DMS 273 treated with DMSO at 0.1 percent for 48 hours (cell line): ENCODE measurements at regions not wholly inside any gene's neighbourhood (a gene's known extent, or its start where the extent isn't known, plus 50 kb on each side); places are given as distances from the start of the nearest gene placed in this dataset.

Experiments
- DNase-seq: peaks from one replicate; lab custom pipeline; 2025; lab: John Stamatoyannopoulos, UW

GRCh38 chr16:80489173-80489572 lies 51.6 kb upstream of the DYNLRB2 start:
- no peak for DNase-seq

DNA sequence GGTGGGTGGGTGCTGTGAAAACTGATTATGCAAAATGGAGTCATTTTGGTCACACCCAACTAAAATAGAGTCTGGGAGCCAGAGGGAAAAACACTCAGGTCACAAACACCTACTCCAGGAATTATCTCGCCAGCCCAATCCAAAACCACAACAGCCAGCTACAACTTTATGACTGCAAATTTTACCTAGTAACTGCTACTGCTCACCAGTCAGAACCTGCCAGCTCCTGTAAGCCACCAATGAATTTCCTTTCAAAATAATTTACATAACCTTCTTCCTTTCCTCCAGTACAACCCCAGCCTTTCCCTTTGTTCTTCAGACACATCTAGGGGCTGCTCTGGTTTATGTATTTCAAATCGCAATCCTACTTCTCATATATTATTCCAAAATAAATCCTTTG lies 52.6 kb upstream of the DYNLRB2 start:
- DNase-seq, result no peak

DNA sequence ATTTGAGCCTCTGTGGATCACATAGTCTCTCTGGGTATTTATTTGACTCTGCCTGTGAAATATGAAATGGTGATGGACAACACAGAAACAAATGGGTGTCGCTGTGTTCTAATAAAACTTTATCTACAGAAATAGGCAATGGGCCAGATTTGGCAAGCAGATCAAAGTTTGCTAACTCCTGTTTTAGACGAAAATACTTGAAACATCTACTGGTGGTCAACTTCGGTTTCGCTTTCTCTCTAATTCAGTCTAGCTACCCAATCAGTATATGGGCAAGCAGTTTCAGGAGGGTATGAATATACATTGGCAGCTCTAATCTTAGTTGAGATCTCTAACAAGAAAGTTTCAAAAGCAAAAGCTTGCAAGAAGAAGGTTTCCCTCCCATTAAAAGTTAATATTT lies 60.1 kb upstream of the DYNLRB2 start:
- no peak for DNase-seq

DNA sequence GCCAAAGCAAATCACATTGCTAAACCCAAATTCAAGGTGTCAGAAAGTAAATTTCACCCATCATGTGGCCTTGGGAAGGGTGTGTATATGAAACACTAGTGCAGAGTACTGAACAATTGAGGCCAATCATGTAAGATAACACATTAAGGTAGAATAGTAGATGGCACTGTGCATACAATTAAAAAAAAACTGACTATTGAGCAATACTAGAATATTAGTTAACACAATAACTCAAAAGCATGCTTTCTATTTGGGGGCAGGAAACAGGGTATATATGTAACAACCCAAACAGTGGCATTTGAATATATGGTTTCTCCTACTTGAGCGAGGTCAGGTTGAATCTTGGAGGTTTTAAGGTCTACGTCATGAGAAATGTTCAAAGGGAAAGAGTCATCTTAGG lies 63.0 kb upstream of the DYNLRB2 start:
- no peak for DNase-seq

GRCh38 chr16:80468029-80468428 lies 72.8 kb upstream of the DYNLRB2 start:
- no peak for DNase-seq

- DNase-seq, result no peak
Measured at GRCh38 chr16:80466024-80466987, 74.5 kb upstream of the DYNLRB2 start.

DNA sequence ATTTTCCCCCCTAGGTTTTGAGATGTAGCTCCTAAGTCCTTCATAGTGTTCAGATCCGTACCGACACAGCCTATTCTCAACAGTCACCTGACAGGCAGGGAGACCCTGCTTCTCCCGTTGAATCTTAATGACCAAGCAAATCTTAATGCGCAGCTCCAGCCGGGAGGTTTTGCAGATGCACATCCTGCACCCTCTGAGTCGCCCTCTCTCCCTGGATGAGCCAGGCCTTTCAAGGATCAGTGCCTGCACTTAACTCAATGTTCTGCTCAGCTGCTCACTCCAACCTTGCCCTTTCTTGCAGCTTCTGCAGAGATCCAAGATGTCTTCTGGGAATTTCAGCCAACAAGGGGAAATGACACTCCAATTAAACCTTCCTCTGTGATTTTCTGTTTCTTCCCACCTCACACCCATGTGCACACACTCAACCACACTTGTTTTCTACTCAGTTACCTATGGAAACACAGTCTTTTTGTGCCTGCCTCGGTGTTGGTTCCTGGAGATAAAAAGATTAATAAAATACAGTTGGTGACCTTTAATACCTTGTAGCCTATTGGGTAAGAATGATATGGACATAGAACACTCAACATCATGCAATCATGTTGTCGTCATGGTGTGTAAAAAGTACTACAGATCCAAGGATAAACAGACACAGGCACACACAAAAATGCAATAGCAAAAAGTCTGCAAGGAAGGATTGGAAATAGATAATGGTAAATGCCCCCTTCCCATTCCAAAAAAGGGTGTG lies 76.9 kb upstream of the DYNLRB2 start:
- no peak for DNase-seq

GRCh38 chr16:80463326-80463725 lies 77.5 kb upstream of the DYNLRB2 start:
- DNase-seq, result no peak

- no peak for DNase-seq
Measured at GRCh38 chr16:80462917-80463316, 77.9 kb upstream of the DYNLRB2 start.

- no peak for DNase-seq
Measured at GRCh38 chr16:80460988-80461387, 79.8 kb upstream of the DYNLRB2 start.

DNA sequence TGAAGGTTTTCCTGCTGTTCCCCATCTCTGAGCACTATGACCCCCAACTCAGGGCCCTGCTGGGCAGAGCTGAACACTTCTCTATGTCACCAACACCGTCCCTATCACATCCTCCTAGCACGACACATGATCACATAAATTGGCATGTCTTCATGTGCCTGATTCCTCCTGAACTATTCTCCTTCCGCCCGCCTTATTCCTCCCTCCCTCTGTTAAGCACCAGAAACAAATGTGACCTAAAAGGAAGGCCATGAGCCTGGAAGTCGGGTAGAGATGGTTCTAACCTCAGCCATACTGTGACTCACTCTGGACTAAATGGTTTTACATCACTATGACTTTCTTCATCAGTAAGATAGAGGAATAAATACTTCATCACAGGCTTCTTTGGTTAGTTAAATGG lies 80.8 kb upstream of the DYNLRB2 start:
- DNase-seq, result no peak

DNA sequence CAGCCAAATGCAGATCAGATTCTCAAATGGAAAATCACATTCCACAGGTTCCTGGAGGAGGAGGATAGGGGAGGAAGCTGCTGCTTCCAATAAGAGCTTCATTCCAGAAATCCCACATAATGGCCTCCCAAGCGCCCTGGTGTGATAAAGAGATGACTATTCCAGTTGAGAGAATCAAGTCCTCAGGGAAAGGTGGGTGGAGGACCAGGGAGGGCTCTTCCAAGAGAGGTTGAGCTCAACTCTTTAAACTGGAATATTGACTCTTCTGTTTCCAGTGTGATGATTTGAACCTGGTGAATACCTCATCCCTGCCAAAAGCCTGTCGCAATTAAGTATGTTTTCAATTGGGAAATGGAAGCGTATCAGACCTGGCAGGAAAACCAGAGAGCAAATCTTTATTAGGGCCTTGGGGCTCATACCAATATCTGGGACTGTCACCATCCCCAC lies 81.4 kb upstream of the DYNLRB2 start:
- DNase-seq, result no peak

DNA sequence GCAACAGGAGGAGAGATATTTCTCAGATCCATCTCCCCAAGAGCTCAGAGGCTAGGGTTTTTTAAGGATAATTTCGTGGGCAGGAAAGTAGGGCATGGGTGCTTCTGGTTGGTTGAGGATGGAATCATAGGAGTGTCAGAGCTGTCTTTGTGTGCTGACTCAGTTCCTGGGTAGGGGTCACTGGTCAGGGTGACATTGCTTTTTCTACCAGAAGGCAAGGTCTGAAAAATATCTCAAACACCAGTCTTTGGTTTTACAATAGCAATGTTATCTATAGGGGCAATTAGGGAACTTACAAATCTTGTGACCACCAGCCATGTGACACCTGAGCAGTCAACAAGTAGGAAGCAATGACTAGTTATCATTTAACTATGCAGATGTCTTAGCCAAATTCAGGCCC lies 82.9 kb upstream of the DYNLRB2 start:
- no peak for DNase-seq

DNA sequence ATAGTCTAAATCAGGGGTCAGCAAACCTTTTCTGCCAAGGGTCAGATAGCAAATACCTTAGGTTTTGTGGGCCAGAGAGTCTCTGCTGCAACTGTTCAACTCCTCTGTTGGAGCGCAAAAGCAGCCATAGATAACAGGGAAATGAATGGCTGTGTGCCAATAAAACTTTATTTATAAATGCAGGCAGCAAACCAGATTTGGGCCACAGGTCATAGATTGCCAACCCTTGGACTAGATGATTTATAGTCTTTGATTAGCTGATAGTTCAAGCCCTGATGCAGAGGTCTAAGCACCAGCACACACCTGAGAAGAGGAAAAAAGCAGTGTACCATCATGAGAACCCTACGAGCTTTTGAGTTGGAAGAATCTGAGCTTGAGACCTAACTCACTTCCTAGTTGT lies 86.0 kb upstream of the DYNLRB2 start:
- DNase-seq, result no peak

GRCh38 chr16:80449392-80449791 lies 91.4 kb upstream of the DYNLRB2 start:
- DNase-seq, result no peak

GRCh38 chr16:80447241-80447640 lies 93.6 kb upstream of the DYNLRB2 start:
- no peak for DNase-seq

DNA sequence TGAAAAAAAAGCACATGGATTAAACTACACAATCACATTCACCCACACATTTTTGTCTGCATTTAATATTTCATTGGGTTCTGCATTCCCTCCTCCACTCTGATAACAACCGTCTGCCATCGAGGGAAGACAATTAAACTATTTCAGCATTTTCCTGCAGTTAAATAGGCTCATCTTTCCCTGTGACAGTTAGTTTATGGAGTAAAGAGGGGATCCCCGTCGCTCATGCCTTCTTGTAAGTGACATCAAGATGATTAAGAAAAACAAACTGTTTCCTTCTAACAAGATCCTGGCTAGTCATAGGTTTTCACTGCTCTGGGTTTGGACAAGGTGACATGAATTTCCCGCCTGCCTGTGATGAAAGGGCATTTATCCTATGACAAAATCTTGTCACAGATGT lies 98.0 kb upstream of the DYNLRB2 start:
- no peak for DNase-seq

DNA sequence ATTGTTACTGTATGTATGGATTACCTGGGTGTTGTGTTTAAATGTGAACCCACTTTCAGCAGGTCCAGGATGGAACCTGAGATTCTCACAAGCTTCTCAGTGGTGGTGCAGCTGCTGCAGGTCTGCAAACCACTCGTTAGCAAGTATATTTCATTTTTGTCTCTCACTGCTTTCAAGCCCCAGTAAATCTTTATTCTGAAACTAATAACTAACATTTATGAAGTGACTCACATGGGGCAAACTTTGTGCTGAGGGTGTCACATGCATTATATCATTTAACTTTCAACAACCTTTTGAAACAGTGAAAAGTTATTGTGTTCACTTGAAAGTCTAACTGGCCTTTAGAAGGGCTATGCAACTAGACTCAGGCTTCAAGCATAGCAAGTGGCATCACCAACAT lies 98.9 kb upstream of the DYNLRB2 start:
- no peak for DNase-seq

- DNase-seq, result no peak
Measured at GRCh38 chr16:80440667-80441066, 100.1 kb upstream of the DYNLRB2 start.

- no peak for DNase-seq
Measured at GRCh38 chr16:80437707-80438106, 103.1 kb upstream of the DYNLRB2 start.

- no peak for DNase-seq
Measured at GRCh38 chr16:80436510-80436909, 104.3 kb upstream of the DYNLRB2 start.

DNA sequence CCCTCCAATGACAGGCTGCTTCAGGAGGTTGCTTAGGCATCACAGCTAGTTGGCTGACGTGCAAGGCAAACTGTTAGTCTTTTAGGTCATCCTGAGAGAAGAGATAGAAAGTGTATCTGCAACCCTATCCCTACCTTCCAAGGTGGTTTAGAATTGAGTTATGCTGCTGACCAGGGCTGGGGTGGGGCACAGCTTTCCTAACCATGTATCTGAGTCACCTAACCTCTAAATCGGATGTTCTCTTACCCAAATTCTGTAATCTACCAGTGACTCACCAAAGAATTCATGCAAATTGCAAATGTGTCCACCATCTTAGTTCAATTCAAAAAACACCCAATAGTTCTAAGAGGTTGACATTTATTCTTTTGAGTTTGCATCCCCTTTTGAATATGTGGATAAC lies 107.2 kb upstream of the DYNLRB2 start:
- DNase-seq, result no peak

DNA sequence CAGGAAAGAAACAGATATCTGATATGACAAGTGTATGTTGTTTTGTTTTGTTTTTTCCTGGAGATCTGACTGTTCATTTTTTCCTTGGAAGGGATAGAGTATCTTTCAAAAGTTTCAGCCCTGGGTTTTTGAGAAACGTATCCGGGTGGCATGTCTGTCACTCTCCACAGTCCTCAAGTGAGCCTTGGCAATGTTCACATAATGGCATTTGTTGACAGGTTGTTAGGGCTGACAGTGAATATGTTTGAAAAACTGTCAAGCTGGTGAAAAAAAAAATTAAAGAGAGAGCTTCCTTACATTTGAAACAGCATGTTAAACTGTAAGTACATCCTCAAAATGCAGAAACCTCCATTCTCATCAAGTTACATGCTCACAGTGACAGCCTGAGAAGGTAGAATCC lies 113.0 kb upstream of the DYNLRB2 start:
- no peak for DNase-seq
